IPS DF 4.7 (cell line): ENCODE measurements at regions not wholly inside any gene's neighbourhood (a gene's known extent, or its start where the extent isn't known, plus 50 kb on each side); places are given as distances from the start of the nearest gene placed in this dataset.
A peak's percentile ranks its signal among the peaks of the same experiment; 100 is the strongest.

Experiments
- DNase-seq: peaks from one replicate; pipeline ENCODE4 v3.0.0-alpha.2; 2013; ENCODE audit warnings: low spot score; ENCODE audit errors: extremely low read depth

- DNase-seq, result no peak
These were observed 58.7 kb upstream of the CHST1 start for GRCh38 chr11:45724153-45724552.

- no peak for DNase-seq
These were observed 58.0 kb upstream of the CHST1 start for GRCh38 chr11:45723397-45723796.

GRCh38 chr11:45722144-45722543, 56.7 kb upstream of the CHST1 start:
- DNase-seq, result peak; percentile 44

GRCh38 chr11:45717526-45717925, 52.1 kb upstream of the CHST1 start:
- no peak for DNase-seq

GRCh38 chr11:45715418-45715817, 50.0 kb upstream of the CHST1 start:
- DNase-seq, result no peak
